HL-60 (cell line): ENCODE measurements at regions not wholly inside any gene's neighbourhood (a gene's known extent, or its start where the extent isn't known, plus 50 kb on each side); places are given as distances from the start of the nearest gene placed in this dataset.

Experiments
- DNase-seq, 2 experiments: peaks; one replicate each; pipeline ENCODE4 v3.0.0-alpha.2; 2010 to 2020; ENCODE audit warnings: low read depth in 1 of 2, low spot score in 1 of 2
- H3K27ac ChIP-seq: fragments of 250-450 bp; sonication (Bioruptor Pico); replicated peaks from 2 replicates; pipeline ENCODE4 v1.5.1; 2020; ENCODE audit warnings: mild to moderate bottlenecking, moderate library complexity
- H3K27me3 ChIP-seq: fragments of 250-450 bp; sonication (Bioruptor Pico); 2 replicates; pipeline ENCODE4 v1.5.1; 2021; ENCODE audit warnings: mild to moderate bottlenecking, moderate library complexity; ENCODE audit not compliant: insufficient read depth, poor library complexity, severe bottlenecking
- H3K4me3 ChIP-seq: replicated peaks from 2 replicates; pipeline ENCODE4 v1.5.1; 2011; ENCODE audit warnings: mild to moderate bottlenecking, control low read depth, low read length; ENCODE audit not compliant: insufficient read depth
- GABPA ChIP-seq: IDR thresholded peaks from 2 replicates; pipeline ENCODE4 v1.6.1; 2012; ENCODE audit warnings: low read depth
- POLR2AphosphoS5 ChIP-seq: IDR thresholded peaks from 2 replicates; pipeline ENCODE4 v1.6.1; 2012; ENCODE audit warnings: low read depth
- SPI1 ChIP-seq: IDR thresholded peaks from 2 replicates; pipeline ENCODE4 v1.6.1; 2012; ENCODE audit warnings: low read depth, mild to moderate bottlenecking, borderline replicate concordance
- TF ChIP-seq, protein P1 (sequence below): IDR thresholded peaks from one replicate; pipeline ENCODE4 v1.5.1; 2011; ENCODE audit warnings: low read length, control low read depth, inconsistent platforms; ENCODE audit not compliant: insufficient read depth
- TF ChIP-seq, protein P2 (sequence below): IDR thresholded peaks from 2 replicates; pipeline ENCODE4 v1.6.1; 2012; ENCODE audit warnings: low read depth; ENCODE audit not compliant: insufficient replicate concordance

DNA sequence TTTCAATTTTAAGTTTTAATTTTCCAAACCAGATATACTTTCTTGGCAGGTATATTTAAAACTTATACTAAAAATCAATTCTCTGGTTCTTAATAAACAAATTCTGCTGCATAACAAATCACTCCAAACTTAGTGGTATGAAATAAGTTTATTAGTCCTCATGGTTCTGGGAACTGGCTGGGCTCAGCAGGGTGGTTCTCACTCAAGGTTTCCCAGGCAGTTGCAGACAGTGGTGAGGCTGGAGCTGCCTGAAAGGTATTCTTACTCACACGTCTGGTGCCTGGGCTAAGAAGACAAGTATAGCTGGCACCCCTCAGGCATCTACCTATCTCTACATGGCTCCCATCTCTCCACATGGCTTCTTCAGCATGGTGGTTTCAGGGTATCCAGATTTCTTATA, 308.2 kb upstream of the CCDC196 start:
- DNase-seq: no peak
- H3K4me3 ChIP-seq: no peak overlapping the region
- no peak overlapping the region for H3K27ac ChIP-seq
- TF ChIP-seq, protein P1, sequence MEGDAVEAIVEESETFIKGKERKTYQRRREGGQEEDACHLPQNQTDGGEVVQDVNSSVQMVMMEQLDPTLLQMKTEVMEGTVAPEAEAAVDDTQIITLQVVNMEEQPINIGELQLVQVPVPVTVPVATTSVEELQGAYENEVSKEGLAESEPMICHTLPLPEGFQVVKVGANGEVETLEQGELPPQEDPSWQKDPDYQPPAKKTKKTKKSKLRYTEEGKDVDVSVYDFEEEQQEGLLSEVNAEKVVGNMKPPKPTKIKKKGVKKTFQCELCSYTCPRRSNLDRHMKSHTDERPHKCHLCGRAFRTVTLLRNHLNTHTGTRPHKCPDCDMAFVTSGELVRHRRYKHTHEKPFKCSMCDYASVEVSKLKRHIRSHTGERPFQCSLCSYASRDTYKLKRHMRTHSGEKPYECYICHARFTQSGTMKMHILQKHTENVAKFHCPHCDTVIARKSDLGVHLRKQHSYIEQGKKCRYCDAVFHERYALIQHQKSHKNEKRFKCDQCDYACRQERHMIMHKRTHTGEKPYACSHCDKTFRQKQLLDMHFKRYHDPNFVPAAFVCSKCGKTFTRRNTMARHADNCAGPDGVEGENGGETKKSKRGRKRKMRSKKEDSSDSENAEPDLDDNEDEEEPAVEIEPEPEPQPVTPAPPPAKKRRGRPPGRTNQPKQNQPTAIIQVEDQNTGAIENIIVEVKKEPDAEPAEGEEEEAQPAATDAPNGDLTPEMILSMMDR: no peak
- TF ChIP-seq POLR2AphosphoS5 (no peak), GABPA (no peak), SPI1 (no peak)
- TF ChIP-seq, protein P2, sequence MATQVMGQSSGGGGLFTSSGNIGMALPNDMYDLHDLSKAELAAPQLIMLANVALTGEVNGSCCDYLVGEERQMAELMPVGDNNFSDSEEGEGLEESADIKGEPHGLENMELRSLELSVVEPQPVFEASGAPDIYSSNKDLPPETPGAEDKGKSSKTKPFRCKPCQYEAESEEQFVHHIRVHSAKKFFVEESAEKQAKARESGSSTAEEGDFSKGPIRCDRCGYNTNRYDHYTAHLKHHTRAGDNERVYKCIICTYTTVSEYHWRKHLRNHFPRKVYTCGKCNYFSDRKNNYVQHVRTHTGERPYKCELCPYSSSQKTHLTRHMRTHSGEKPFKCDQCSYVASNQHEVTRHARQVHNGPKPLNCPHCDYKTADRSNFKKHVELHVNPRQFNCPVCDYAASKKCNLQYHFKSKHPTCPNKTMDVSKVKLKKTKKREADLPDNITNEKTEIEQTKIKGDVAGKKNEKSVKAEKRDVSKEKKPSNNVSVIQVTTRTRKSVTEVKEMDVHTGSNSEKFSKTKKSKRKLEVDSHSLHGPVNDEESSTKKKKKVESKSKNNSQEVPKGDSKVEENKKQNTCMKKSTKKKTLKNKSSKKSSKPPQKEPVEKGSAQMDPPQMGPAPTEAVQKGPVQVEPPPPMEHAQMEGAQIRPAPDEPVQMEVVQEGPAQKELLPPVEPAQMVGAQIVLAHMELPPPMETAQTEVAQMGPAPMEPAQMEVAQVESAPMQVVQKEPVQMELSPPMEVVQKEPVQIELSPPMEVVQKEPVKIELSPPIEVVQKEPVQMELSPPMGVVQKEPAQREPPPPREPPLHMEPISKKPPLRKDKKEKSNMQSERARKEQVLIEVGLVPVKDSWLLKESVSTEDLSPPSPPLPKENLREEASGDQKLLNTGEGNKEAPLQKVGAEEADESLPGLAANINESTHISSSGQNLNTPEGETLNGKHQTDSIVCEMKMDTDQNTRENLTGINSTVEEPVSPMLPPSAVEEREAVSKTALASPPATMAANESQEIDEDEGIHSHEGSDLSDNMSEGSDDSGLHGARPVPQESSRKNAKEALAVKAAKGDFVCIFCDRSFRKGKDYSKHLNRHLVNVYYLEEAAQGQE: no peak
- H3K27me3 ChIP-seq: no peaks in the 10 kb centered on the region

DNA sequence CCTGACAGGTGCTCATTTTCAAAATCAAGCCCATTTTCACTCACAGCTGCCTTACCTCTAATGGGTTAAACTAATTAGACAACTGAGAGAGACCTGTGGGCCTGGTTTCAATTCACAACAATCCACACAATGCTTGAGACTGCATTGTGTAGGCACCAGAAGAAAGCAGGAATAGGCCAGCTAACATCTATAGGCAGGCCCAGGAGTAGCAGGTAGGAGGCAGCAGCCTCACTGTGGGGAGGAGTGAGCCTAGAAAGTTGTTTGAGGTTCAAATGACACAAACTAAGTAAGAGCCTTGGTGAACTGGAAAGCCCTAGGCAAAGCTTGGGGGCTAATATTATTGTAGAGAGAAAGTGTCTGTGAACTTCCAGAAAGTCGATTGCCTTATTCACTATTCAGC, 289.5 kb upstream of the CCDC196 start:
- DNase-seq: no peak
- no peak overlapping the region for H3K27ac ChIP-seq
- no peak overlapping the region for H3K4me3 ChIP-seq
- TF ChIP-seq, protein P2: no peak
- TF ChIP-seq POLR2AphosphoS5 (no peak), SPI1 (no peak), GABPA (no peak)
- TF ChIP-seq, protein P1: no peak
- H3K27me3 ChIP-seq: no peaks in the 10 kb centered on the region

DNA sequence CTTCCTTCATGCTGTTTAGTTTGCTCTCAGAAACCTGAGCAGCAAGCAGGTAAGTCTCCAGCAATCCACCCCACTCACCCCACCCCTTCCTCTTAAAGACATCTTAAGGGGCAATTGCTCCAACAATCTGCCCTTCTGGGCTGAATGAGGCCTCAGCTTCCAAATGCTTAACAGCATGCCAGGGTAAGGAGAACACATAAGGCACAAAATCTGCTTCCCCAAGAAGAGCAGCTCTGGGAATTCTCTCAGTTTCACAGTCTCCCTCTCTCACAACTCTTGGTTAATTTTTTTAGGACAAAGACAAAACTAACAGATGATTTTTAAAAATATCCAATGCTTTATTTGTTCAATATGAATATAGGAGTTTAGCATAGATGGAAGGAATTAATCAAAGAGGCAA, 288.9 kb upstream of the CCDC196 start:
- Histone ChIP-seq H3K4me3 (no peak overlapping the region), H3K27ac (no peak overlapping the region), H3K27me3 (no peaks in the 10 kb centered on the region)
- TF ChIP-seq, protein P1: no peak
- no peak for TF ChIP-seq GABPA
- TF ChIP-seq POLR2AphosphoS5: no peak
- TF ChIP-seq, protein P2: no peak
- no peak for TF ChIP-seq SPI1
- DNase-seq: no peak
